HT1080 (cell line): ENCODE measurements at regions not wholly inside any gene's neighbourhood (a gene's known extent, or its start where the extent isn't known, plus 50 kb on each side); places are given as distances from the start of the nearest gene placed in this dataset.

Source experiments
- DNase-seq: peaks from one replicate; pipeline ENCODE4 v3.0.0-alpha.2; 2015; ENCODE audit warnings: low read depth

DNA sequence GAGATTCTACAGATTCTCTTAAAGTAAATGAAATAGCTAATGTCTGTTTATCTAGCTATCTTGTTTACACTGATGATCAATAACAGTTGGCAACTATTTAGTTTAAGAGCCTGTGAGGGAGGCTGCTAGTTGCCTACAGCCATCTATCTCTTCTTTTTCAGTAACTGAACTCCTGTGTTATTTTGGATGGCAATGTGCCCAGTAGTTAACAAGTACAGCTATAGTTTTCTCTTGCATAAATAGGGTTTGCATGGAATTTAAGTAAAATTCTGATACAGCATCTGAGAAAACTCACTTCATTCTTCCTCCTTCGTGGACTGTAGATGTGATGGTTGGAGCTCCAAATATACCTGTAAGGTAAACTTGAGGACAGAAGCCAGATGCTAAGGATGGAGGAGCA, 219.5 kb upstream of the POT1 start:
- no peak for DNase-seq

GRCh38 chr7:125147047-125147446, 217.4 kb upstream of the POT1 start:
- DNase-seq: no peak

DNA sequence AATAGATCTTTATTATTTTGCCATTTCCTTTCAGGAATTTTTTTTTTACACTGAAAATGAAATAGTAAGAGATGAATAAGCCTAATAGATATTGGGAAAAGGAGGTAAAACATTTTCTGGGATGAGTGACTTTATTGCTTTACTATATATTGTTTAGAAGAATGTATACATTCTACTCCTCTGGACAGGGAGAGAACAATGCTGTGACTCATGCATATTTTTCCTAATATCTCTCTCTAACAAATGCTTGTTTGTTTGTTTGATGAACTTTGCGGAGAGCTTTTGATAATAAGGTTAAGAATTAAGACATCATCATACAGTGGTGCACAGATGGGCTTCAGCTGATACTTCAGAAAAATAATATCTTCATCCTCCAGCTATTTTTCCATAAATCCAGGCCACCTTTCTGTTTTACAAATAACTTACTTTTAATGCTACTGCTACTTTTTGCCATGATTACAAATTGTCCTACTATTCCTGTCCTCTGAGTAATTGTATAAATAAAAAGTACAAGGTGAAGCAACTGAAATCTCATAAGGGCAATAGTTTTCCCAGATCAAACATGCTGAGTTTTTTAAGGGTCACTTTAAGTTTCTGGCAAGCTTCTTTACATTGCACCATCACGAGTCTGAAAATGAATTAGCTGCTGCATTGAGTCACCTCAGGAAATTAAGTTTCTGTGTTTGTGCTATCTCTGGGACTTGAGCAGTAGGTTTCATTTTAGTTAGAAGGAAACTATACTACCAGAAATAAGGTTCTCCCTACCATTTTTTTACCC, 207.3 kb upstream of the POT1 start:
- DNase-seq: peak; percentile 72

DNA sequence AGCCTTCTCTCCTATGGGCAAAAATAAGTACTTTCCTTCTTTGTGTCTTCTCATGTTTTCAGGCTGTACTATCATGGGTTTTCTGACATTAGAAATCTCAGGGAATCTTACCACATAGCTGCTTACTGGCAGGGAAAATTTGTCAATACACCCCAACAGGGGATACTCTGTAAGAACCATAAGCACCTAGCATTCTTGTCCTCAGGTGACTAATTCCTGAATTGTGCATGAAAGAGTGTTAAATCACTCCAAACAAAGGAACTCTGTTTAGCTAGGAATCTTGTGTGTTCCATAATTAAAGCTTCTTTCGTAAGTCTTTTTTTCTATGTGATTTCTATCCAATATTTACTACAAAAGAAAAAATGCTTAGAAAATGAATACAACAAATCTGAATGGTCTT, 206.7 kb upstream of the POT1 start:
- peak; percentile 2 for DNase-seq

DNA sequence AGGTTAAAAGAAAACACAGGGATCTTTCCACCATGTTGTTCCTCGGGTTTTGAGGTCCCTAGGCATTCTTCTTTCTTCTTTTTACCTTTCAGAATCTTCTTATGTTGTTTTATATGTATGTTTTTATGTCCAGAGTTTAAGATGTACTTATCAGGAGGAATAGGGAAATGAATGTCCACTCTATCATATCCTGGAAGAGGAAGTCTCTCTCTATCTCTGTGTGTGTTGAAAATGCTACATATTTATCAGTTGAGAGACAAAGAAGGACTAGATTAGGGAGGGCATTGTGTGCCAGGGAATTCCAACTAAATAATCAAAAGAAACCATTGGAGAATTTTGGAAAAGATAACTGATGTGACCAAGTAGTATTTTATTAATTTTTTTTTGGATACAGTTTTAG, 200.5 kb upstream of the POT1 start:
- no peak for DNase-seq

DNA sequence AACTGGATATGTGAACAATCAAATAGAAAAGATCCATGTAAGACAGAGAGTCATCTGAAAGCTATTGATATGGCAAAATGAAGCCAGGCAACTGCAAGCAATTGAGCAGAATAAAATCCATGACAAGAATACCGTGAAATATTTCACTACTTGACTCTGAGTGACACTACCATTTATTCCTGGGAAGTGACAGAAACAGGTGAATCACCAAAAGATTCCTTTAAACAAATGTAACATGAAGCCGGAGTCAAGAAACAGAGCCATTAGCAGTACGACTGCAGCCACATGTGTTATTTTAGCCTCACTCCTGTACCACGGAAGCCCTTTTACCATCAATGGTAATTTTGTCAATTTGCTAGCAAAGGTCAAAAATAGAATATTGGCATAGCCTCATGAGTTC, 197.7 kb upstream of the POT1 start:
- DNase-seq: no peak

GRCh38 chr7:125126376-125126775, 196.8 kb upstream of the POT1 start:
- DNase-seq: no peak

DNA sequence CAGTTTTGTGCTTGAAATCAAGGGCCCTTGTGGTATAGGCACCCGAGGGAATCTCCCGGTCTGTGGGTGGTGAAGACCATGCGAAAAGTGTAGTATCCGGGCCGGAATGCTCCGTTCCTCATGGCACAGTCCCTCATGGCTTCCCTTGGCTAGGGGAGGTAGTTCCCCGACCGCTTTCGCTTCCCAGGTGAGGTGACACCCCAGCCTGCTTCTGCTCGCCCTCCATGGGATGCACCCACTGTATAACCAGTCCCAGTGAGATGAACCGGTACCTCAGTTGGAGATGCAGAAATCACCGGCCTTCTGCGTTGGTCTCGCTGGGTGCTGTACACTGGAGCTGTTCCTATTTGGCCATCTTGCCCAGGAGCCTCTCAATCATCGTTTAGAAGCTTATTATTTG, 195.7 kb upstream of the POT1 start:
- DNase-seq: no peak

- no peak for DNase-seq
Observed at GRCh38 chr7:125122173-125122572, 192.5 kb upstream of the POT1 start.

DNA sequence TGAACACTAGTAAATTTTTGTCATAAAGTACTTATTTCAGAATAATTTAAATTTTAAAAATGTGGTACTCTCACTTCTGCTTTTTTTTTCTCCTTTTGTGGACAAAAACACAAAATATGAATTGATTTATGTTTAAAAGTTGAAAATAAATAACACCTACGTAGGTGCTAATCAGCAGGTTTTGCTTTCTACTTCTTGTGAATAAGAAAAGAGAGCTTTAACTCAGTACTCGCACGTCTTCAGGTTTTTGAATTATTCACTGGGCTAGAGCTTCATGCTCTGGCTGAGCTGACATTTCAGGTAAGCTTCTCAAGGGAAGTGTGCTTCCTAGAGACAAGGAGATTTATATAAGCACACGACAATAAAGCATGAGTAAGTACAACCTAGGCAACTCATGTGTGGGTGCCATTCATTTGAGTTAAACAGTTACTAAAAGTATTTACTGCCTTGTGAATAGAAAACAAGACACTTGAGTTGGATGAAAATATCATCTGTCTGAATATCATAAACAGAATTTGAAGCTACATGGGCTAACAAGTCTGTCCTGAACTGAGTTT, 190.0 kb upstream of the POT1 start:
- DNase-seq: no peak

DNA sequence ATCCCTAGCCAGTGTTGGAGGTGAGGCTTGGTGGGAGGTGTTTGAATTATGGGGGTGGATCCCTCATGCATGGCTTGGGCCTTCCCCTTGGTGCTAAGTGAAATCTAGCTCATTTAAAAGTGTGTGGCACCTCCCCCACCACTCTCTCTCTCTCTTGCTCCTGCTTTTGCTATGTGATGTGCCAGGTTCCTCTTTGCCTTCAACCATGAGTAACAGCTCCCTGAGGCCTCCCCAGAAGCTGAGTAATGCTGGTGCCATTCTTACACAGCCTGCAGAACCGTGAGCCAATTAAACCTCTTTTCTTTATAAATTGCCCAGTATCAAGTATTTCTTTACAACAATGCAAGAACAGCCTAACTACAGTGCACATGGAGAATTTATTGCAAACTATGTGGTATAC, 188.8 kb upstream of the POT1 start:
- DNase-seq: peak; percentile 22

DNA sequence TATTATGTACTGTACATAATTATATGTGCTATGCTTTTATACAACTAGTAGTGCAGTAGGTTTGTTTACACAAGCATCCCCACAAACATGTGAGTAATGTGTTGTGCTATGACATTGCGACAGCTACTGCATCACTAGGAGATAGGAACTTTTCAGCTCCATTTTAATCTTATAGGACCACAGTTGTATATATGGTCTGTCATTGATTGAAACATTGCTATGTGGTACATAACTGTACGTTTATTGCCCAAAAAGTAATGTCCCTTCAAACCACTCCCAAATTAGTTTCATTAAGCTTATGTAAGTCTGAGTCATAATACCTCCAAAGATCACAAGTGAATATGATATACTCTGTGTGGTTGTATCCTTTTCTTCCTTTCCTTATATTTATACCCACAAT, 183.2 kb upstream of the POT1 start:
- DNase-seq: no peak

- DNase-seq: no peak
Observed at GRCh38 chr7:125099519-125099918, 169.9 kb upstream of the POT1 start.

- DNase-seq: no peak
Observed at GRCh38 chr7:125098377-125098970, 168.8 kb upstream of the POT1 start.

DNA sequence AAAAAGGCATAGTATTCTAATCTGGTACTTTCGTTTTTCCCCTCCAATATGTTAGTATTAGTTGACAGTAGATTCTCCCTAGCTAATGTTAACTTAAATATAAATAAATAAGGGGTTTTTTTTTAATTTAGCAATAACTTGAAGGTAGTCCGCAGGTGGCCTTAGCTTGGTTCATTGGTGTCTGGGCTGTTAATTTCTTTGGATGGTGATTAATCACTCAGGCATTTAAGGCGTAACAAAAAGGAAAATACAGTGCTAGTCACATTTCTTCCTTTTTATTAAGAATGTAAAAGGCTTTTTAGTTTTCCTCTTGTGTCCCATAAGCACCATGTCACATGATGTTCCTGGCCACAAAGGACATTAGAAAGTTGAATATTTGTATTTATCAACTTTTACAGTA, 161.0 kb upstream of the POT1 start:
- DNase-seq: peak; percentile 24

DNA sequence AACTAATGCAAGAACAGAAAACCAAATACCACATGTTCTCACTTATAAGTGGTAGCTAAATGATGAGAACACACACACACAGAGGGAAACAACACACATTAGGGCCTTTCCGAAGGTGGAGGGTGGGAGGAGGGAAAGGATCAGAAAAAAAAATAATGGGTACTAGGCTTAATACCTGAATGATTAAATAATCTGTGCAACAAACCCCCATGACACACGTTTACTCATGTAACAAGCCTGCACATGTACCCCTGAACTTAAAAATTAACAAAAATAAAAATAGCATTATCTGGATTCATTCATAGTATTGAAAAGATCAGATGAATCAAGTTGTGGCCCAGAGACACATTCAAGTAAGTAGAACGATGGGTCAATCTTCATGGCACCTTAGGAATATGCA, 159.5 kb upstream of the POT1 start:
- DNase-seq: no peak

DNA sequence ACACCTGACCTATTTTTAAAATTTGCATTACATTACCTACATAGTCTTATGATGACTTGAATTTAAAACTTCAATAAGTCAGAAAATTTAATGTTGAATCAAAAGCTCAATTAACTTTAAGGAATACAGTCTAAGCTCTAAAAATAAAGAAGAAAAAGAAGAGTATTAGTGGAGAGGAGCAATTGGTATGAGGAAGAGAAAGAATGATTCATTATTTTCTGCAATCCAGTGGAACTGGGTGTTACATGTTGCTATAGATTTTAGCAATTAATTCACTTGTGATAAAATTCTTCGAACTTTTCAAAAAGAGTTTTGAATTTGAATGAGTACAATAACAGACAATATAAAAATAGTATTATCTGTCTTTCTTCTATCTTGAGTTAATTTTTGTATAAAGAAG, 158.9 kb upstream of the POT1 start:
- DNase-seq: no peak

GRCh38 chr7:125085084-125085483, 155.5 kb upstream of the POT1 start:
- no peak for DNase-seq

DNA sequence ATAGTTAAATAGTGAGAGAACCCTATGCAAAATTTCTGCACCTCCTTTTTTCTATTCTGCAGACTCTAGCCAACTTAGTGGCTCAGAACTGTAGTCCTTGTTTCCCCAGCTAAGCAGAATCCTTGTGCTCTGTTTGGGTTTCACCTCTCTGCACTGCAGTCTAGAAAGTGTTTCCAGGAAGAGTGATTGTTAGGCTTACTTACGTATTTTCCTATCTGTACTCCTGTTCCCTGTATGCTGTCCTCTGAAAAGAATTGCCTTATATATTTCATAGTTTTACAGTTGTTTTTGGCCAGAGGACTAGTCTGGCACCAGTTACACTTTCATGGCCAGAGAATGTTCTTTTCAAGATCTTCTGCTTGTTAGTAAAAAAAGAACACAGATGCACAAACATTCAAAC, 154.6 kb upstream of the POT1 start:
- no peak for DNase-seq

GRCh38 chr7:125074141-125074540, 144.5 kb upstream of the POT1 start:
- no peak for DNase-seq

- no peak for DNase-seq
Observed at GRCh38 chr7:125065546-125065945, 135.9 kb upstream of the POT1 start.

- DNase-seq: no peak
Observed at GRCh38 chr7:125065001-125065400, 135.4 kb upstream of the POT1 start.

GRCh38 chr7:125061776-125062397, 132.3 kb upstream of the POT1 start:
- DNase-seq: peak; percentile 83
